Neuronal stem cell (in vitro differentiated cells): ENCODE measurements at regions not wholly inside any gene's neighbourhood (a gene's known extent, or its start where the extent isn't known, plus 50 kb on each side); places are given as distances from the start of the nearest gene placed in this dataset.

Experiments used
- DNase-seq: peaks from one replicate; pipeline ENCODE4 v3.0.0-alpha.2; 2013; ENCODE audit warnings: low spot score
- H2AFZ ChIP-seq: one replicate; pipeline ENCODE4 v1.6.1; 2013; ENCODE audit warnings: mild to moderate bottlenecking, low read length, inconsistent platforms
- H2AK5ac ChIP-seq: 2 replicates; pipeline ENCODE4 v1.6.1; 2013; ENCODE audit warnings: low read depth, mild to moderate bottlenecking, inconsistent platforms, low read length, moderate library complexity, mixed read lengths
- H2BK120ac ChIP-seq: 2 replicates; pipeline ENCODE4 v1.6.1; 2013; ENCODE audit warnings: low read depth, mild to moderate bottlenecking, inconsistent platforms, low read length, moderate library complexity, mixed read lengths
- H2BK12ac ChIP-seq: one replicate; pipeline ENCODE4 v1.6.1; 2013; ENCODE audit warnings: low read length, inconsistent platforms
- H2BK15ac ChIP-seq: 2 replicates; pipeline ENCODE4 v1.6.1; 2013; ENCODE audit warnings: mild to moderate bottlenecking, low read length, inconsistent platforms, mixed read lengths
- H2BK5ac ChIP-seq: one replicate; pipeline ENCODE4 v1.6.1; 2013; ENCODE audit warnings: inconsistent platforms, mild to moderate bottlenecking, low read length, moderate library complexity
- H3K14ac ChIP-seq: one replicate; pipeline ENCODE4 v1.6.1; 2013; ENCODE audit warnings: low read length, inconsistent platforms
- H3K18ac ChIP-seq: 2 replicates; pipeline ENCODE4 v1.6.1; 2013; ENCODE audit warnings: low read length, inconsistent platforms
- H3K23ac ChIP-seq: 2 replicates; pipeline ENCODE4 v1.6.1; 2013; ENCODE audit warnings: low read depth, mild to moderate bottlenecking, mixed read lengths, low read length, inconsistent platforms; ENCODE audit not compliant: poor library complexity
- H3K27ac ChIP-seq: replicated peaks from 3 replicates; pipeline ENCODE4 v1.5.1; 2013; ENCODE audit warnings: low read length, inconsistent platforms
- H3K27me3 ChIP-seq, 3 experiments: 2 replicates each; pipeline ENCODE4 v1.6.1; 2013; ENCODE audit warnings: low read length in 3 of 3, mild to moderate bottlenecking in 2 of 3, inconsistent platforms in 1 of 3, low read depth in 1 of 3, mixed read lengths in 1 of 3, moderate library complexity in 1 of 3; ENCODE audit not compliant: control insufficient read depth in 3 of 3, insufficient read depth in 3 of 3
- H3K36me3 ChIP-seq, 2 donors: replicated peaks in 1 of 2; 2 replicates each; pipeline ENCODE4 v1.6.1; 2013; ENCODE audit warnings: low read length in 2 of 2; ENCODE audit not compliant: control insufficient read depth in 2 of 2, insufficient read depth in 2 of 2
- H3K4ac ChIP-seq: 2 replicates; pipeline ENCODE4 v1.6.1; 2013; ENCODE audit warnings: inconsistent platforms, mild to moderate bottlenecking, low read length, moderate library complexity
- H3K4me1 ChIP-seq, 2 donors: 1 replicate in 1 of 2; 2 replicates in 1 of 2; pipeline ENCODE4 v1.6.1; 2013; ENCODE audit warnings: low read length in 2 of 2, low read depth in 1 of 2; ENCODE audit not compliant: control insufficient read depth in 2 of 2, insufficient read depth in 1 of 2
- H3K4me2 ChIP-seq: one replicate; pipeline ENCODE4 v1.6.1; 2013; ENCODE audit warnings: mild to moderate bottlenecking, low read length, inconsistent platforms; ENCODE audit not compliant: insufficient read depth, poor library complexity, severe bottlenecking
- H3K4me3 ChIP-seq, 2 donors: 2 replicates each; pipeline ENCODE4 v1.5.1; 2013; ENCODE audit warnings: low read length in 2 of 2, mild to moderate bottlenecking in 2 of 2, inconsistent platforms in 1 of 2, moderate library complexity in 1 of 2
- H3K79me1 ChIP-seq: one replicate; pipeline ENCODE4 v1.6.1; 2013; ENCODE audit warnings: low read depth, mild to moderate bottlenecking, inconsistent platforms, low read length, moderate library complexity
- H3K9ac ChIP-seq: one replicate; pipeline ENCODE4 v1.6.1; 2013; ENCODE audit warnings: mild to moderate bottlenecking, low read depth, low read length, inconsistent platforms; ENCODE audit not compliant: poor library complexity
- H3K9me3 ChIP-seq, 2 donors: replicated peaks in 1 of 2; 2 replicates each; pipeline versions ENCODE3 to v1.6.1; 2013; ENCODE audit warnings: low read length in 2 of 2, mild to moderate bottlenecking in 2 of 2, inconsistent platforms in 1 of 2, low read depth in 1 of 2, mixed read lengths in 1 of 2, moderate library complexity in 1 of 2; ENCODE audit not compliant: control insufficient read depth in 2 of 2, insufficient read depth in 1 of 2
- H4K8ac ChIP-seq: one replicate; pipeline ENCODE4 v1.6.1; 2013; ENCODE audit warnings: low read depth, mild to moderate bottlenecking, inconsistent platforms, low read length, moderate library complexity
- H4K91ac ChIP-seq: one replicate; pipeline ENCODE4 v1.6.1; 2013; ENCODE audit warnings: low read length, low read depth, mild to moderate bottlenecking, inconsistent platforms; ENCODE audit not compliant: poor library complexity
- WGBS, 2 donors: extraction: QIAGEN DNeasy Blood & Tissue Kit; methylation state at CpG; one replicate each; pipeline ENCODE4 v1.1.7; 2013; ENCODE audit warnings: missing lambda C conversion rate in 2 of 2, mixed read lengths in 1 of 2; ENCODE audit not compliant: insufficient read length in 2 of 2, insufficient replicate concordance in 1 of 2; ENCODE audit errors: extremely low coverage in 2 of 2; 5-methylcytosine and 5-hydroxymethylcytosine counted together

DNA sequence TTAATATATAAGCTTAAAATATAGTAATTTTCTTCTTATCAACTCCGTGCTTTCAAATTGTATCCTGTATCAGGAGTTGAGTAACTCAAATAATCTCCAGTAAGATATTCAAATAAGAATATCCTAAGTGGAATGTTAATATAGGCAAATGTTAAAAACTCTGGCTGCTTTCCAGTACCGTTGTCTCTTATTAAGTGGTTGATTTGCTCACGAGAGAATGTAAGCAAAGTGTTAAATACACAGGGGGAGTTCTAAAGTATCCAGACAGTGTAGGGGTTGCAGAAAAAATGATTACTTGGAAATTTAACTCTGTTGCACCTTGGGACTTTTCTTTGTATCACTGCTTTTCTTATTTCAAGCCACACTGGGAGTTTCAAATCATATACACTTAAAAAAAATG lies 478.9 kb upstream of the TBL1XR1 start:
- Histone ChIP-seq H3K4me2 (no peak overlapping the region), H3K36me3 (no peaks in the 10 kb centered on the region), H2BK12ac (no peak overlapping the region), H2BK15ac (no peak overlapping the region), H3K27me3 (no peaks in the 10 kb centered on the region), H3K4me1 (peaks cover 2 to 22% of the 10 kb centered on the region in 2 donors), H3K23ac (no peak overlapping the region), H2AK5ac (no peak overlapping the region), H3K18ac (no peak overlapping the region), H3K14ac (no peak overlapping the region), H3K27ac (no peak overlapping the region), H2BK120ac (no peak overlapping the region), H3K4ac (no peak overlapping the region), H3K9me3 (peaks cover 0 to 3% of the 10 kb centered on the region in 2 donors), H3K79me1 (no peaks in the 10 kb centered on the region), H3K9ac (no peak overlapping the region), H4K8ac (no peak overlapping the region), H2BK5ac (no peak overlapping the region), H3K4me3 (no peak overlapping the region), H4K91ac (no peak overlapping the region), H2AFZ (peak overlapping the region; percentile 61)
- WGBS, 2 donors, result no CpG with 5 or more reads among the region's 3 CpGs
- DNase-seq, result no peak

DNA sequence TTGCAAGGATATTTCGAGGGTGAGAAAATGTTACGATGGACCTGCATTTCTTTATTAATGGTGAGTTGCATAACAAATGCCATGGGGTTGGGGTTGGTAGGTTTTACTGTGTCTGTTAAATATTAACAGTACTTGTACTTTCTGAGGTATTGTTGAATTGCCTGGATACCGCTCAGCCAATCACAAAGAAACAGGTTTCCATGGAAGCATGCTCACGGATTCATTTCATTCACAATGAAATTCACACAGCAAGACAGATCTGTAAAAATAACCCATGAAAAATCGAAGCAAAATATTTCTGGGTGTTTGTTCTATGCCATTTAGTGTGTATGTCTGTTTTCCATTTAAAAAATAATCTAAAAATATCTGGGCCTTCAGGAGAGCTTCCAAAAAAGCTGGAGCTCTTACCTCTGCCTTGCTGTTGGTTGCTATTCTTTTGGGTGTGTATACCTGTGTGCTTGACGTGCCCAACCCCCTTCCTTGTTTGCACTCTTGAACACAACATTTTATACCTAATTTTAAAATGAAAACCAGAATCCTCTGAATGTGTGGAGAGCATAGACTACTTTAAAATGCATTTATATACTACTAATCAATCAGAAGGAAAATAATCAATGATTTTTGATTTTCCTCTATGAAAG lies 479.8 kb upstream of the TBL1XR1 start:
- H2BK12ac ChIP-seq, result no peak overlapping the region
- no peak overlapping the region for H2BK15ac ChIP-seq
- no peak overlapping the region for H3K4me2 ChIP-seq
- no peak for DNase-seq
- no peak overlapping the region for H4K91ac ChIP-seq
- H2BK5ac ChIP-seq, result no peak overlapping the region
- H3K14ac ChIP-seq, result no peak overlapping the region
- peak overlapping the region; percentile 61 for H2AFZ ChIP-seq
- no peak overlapping the region for H3K18ac ChIP-seq
- no peak overlapping the region for H4K8ac ChIP-seq
- H3K4me1 ChIP-seq, result peaks cover 2 to 29% of the 10 kb centered on the region in 2 donors
- no peak overlapping the region for H3K27ac ChIP-seq
- H3K23ac ChIP-seq, result no peak overlapping the region
- H3K9me3 ChIP-seq, result peaks cover 0 to 6% of the 10 kb centered on the region in 2 donors
- H3K27me3 ChIP-seq, result no peaks in the 10 kb centered on the region
- H3K4ac ChIP-seq, result no peak overlapping the region
- no peaks in the 10 kb centered on the region for H3K36me3 ChIP-seq
- no peak overlapping the region for H3K9ac ChIP-seq
- H2AK5ac ChIP-seq, result no peak overlapping the region
- H2BK120ac ChIP-seq, result no peak overlapping the region
- no peaks in the 10 kb centered on the region for H3K79me1 ChIP-seq
- H3K4me3 ChIP-seq, result no peak overlapping the region
- no CpG with 5 or more reads among the region's 6 CpGs for WGBS, 2 donors

DNA sequence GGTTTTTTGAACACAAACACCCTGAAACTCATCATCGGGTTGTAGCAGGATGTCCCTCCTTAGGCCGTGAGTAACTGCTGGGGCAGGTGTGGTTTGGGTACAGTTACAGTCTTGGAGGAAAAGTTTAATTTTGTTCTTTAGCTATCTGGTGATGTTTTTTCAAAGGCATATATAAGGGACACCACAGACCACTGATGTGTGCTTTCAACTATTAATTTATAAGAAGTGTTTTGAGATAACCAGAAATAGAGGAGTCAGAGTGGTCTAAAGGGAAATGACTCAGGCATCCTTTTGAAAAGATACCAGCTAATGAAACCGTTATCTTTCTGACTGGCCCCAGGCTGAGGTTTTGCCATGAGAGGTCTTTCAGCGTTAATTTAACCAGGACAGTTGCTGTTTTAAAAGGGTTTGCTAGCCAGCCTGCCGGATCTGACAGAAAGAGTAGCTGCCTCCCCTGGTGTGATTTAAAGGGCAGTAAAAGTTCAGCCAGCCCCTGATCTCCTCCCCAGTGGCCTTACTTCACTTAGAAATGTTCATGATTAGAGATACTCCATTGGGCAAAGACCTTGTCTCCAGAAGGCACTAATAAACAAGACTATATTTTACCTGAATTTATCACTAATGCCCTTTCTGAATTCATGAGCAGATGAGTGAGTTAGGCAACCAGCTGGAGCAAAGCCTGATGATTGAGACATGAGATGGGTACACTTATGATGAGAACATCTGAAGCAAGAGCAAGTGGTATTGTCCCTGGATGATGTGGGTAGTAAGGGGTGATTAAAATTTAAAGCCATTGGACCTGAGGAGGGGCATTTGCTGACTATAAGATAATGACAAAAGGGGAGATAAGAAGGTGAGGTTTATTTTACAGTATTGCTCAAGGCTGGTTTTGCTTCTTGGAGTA lies 482.5 kb upstream of the TBL1XR1 start:
- Histone ChIP-seq H4K8ac (no peak overlapping the region), H3K4ac (no peak overlapping the region), H2BK12ac (no peak overlapping the region), H3K4me3 (no peak overlapping the region), H2BK15ac (no peak overlapping the region), H3K4me2 (no peak overlapping the region), H3K9me3 (peaks cover 0 to 8% of the 10 kb centered on the region in 2 donors), H3K23ac (no peak overlapping the region), H4K91ac (no peak overlapping the region), H2AFZ (peak overlapping the region; percentile 51), H2BK5ac (no peak overlapping the region), H3K79me1 (no peaks in the 10 kb centered on the region), H2AK5ac (no peak overlapping the region), H3K36me3 (no peaks in the 10 kb centered on the region), H3K4me1 (peaks cover 4 to 29% of the 10 kb centered on the region in 2 donors), H3K18ac (no peak overlapping the region), H3K27ac (no peak overlapping the region), H3K27me3 (no peaks in the 10 kb centered on the region), H2BK120ac (no peak overlapping the region), H3K9ac (no peak overlapping the region), H3K14ac (no peak overlapping the region)
- WGBS, 2 donors, result no CpG with 5 or more reads among the region's 5 CpGs
- no peak for DNase-seq

DNA sequence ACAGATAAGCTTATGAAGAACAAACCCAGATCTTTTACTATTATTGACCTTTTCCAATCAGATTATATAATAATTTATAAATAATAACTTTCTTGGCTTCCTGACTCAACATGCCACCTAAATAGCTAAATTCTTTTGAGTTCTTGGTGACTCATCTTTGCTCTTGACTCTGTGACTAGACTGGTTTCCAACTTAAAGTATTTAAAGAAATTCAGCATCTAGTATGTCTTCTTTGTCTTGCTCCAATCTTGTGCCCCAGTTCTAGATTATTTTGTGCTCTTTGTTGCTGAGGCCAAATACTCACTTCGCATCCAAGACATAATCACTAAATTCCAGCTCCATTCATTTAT lies 483.2 kb upstream of the TBL1XR1 start:
- Histone ChIP-seq H2BK12ac (no peak overlapping the region), H3K4me1 (peaks cover 4 to 29% of the 10 kb centered on the region in 2 donors), H4K8ac (no peak overlapping the region), H3K18ac (no peak overlapping the region), H2BK120ac (no peak overlapping the region), H3K79me1 (no peaks in the 10 kb centered on the region), H3K23ac (no peak overlapping the region), H2BK15ac (no peak overlapping the region), H3K4ac (no peak overlapping the region), H4K91ac (no peak overlapping the region), H3K9me3 (peaks cover 0 to 8% of the 10 kb centered on the region in 2 donors), H3K4me2 (no peak overlapping the region), H3K4me3 (no peak overlapping the region), H2AK5ac (no peak overlapping the region), H3K27me3 (no peaks in the 10 kb centered on the region), H2AFZ (no peak overlapping the region), H2BK5ac (no peak overlapping the region), H3K36me3 (no peaks in the 10 kb centered on the region), H3K9ac (no peak overlapping the region), H3K27ac (no peak overlapping the region), H3K14ac (no peak overlapping the region)
- DNase-seq, result no peak
- WGBS, 2 donors, result no CpG with 5 or more reads among the region's 1 CpG
